Endothelial cell of umbilical vein (primary cell): ENCODE measurements at regions not wholly inside any gene's neighbourhood (a gene's known extent, or its start where the extent isn't known, plus 50 kb on each side); places are given as distances from the start of the nearest gene placed in this dataset.

ENCODE experiments used
- BruUV-seq: library from RNA; stranded (reverse); fragments of 400-500 nt; replicated peaks from 2 replicates; lab custom pipeline; 2021; lab: Mats Ljungman, UMichigan
- CTCF ChIA-PET: fragments of 300-600, 350-600 bp; sonication (Branson Sonifier 250); formaldehyde crosslinking; loops from one replicate; lab custom pipeline; 2021; ENCODE audit warnings: antibody characterized with exemption, inconsistent platforms; lab: Charles Lee
- POLR2A ChIA-PET: fragments of 300-600, 350-600 bp; sonication (Branson Sonifier 250); formaldehyde crosslinking; loops from one replicate; lab custom pipeline; 2021; ENCODE audit warnings: antibody characterized with exemption, inconsistent platforms; lab: Charles Lee
- DNase-seq: peaks from one replicate; pipeline ENCODE4 v3.0.0-alpha.2; 2011; ENCODE audit warnings: low read depth, low spot score
- FAIRE-seq: peaks from 2 replicates; lab custom pipeline; 2011; peaks lifted over from hg19 to GRCh38; lab: Jason Lieb, UNC
- H2AFZ ChIP-seq: 2 replicates; pipeline ENCODE4 v1.6.0; 2012; ENCODE audit warnings: low read depth, low read length, control low read depth, inconsistent platforms
- H3K27ac ChIP-seq: 2 replicates; pipeline ENCODE4 v1.5.1; 2011; ENCODE audit warnings: low read depth, mild to moderate bottlenecking, control low read depth, low read length, moderate library complexity; ENCODE audit not compliant: insufficient read depth
- H3K27me3 ChIP-seq, 2 experiments: 2 replicates each; pipeline versions ENCODE4 v1.6.0 to v1.6.1; 2011; ENCODE audit warnings: low read length in 2 of 2, mixed read lengths in 1 of 2; ENCODE audit not compliant: control insufficient read depth in 2 of 2, insufficient read depth in 2 of 2
- H3K36me3 ChIP-seq, 2 experiments: 2 replicates in 1 of 2; 3 replicates in 1 of 2; pipeline ENCODE4 v1.5.1; 2011; ENCODE audit warnings: low read length in 2 of 2, mild to moderate bottlenecking in 1 of 2, moderate library complexity in 1 of 2; ENCODE audit not compliant: control insufficient read depth in 2 of 2, insufficient read depth in 2 of 2; ENCODE audit errors: extremely low read depth in 1 of 2
- H3K4me1 ChIP-seq: 3 replicates; pipeline ENCODE4 v1.5.1; 2011; ENCODE audit warnings: mild to moderate bottlenecking, low read length; ENCODE audit not compliant: control insufficient read depth, insufficient read depth; ENCODE audit errors: extremely low read depth
- H3K4me2 ChIP-seq: 2 replicates; pipeline ENCODE4 v1.6.1; 2011; ENCODE audit warnings: low read length, control low read depth, mixed read lengths; ENCODE audit not compliant: insufficient read depth
- H3K4me3 ChIP-seq, 3 experiments: fragments of 200-600 bp in 1 of 3; sonication (generic), shearing (Covaris generic) in 1 of 3; replicated peaks in 1 of 3; 2 replicates each; pipeline ENCODE4 v1.5.1; 2011 to 2016; ENCODE audit warnings: control low read depth in 3 of 3, low read length in 3 of 3, mild to moderate bottlenecking in 2 of 3, inconsistent platforms in 1 of 3, low read depth in 1 of 3, moderate library complexity in 1 of 3; ENCODE audit not compliant: insufficient read depth in 1 of 3
- H3K79me2 ChIP-seq: 2 replicates; pipeline ENCODE4 v1.6.0; 2012; ENCODE audit warnings: low read length, inconsistent platforms; ENCODE audit not compliant: control insufficient read depth, insufficient read depth
- H3K9ac ChIP-seq: replicated peaks from 2 replicates; pipeline ENCODE3; 2011; ENCODE audit warnings: low read length, control low read depth; ENCODE audit not compliant: insufficient read depth; ENCODE audit errors: extremely low read depth
- H3K9me1 ChIP-seq: replicated peaks from 3 replicates; pipeline ENCODE4 v1.6.0; 2011; ENCODE audit warnings: mild to moderate bottlenecking, low read length; ENCODE audit not compliant: control insufficient read depth, insufficient read depth; ENCODE audit errors: extremely low read depth
- H3K9me3 ChIP-seq: replicated peaks from 2 replicates; pipeline ENCODE4 v1.5.1; 2012; ENCODE audit warnings: low read length, inconsistent platforms; ENCODE audit not compliant: control insufficient read depth, insufficient read depth
- H4K20me1 ChIP-seq: replicated peaks from 2 replicates; pipeline ENCODE3; 2011; ENCODE audit warnings: mild to moderate bottlenecking, low read length; ENCODE audit not compliant: control insufficient read depth, insufficient read depth; ENCODE audit errors: extremely low read depth
- CTCF ChIP-seq, 2 donors: IDR thresholded peaks; 1 replicate in 1 of 2; 2 replicates in 1 of 2; pipeline ENCODE4 v1.5.1; 2011; ENCODE audit warnings: low read length in 2 of 2, mild to moderate bottlenecking in 2 of 2, moderate library complexity in 2 of 2, control low read depth in 1 of 2, inconsistent platforms in 1 of 2, low read depth in 1 of 2; ENCODE audit not compliant: insufficient read depth in 1 of 2; ENCODE audit errors: extremely low read depth in 1 of 2
- EZH2 ChIP-seq: IDR thresholded peaks from 2 replicates; pipeline ENCODE4 v1.6.1; 2012; ENCODE audit warnings: borderline replicate concordance, low read depth, mild to moderate bottlenecking, moderate library complexity, low read length, inconsistent platforms; ENCODE audit not compliant: severe bottlenecking
- FOS ChIP-seq: IDR thresholded peaks from 2 replicates; pipeline ENCODE4 v1.6.1; 2011; ENCODE audit warnings: mild to moderate bottlenecking, low read length, moderate library complexity, borderline replicate concordance; ENCODE audit not compliant: insufficient read depth
- GATA2 ChIP-seq: IDR thresholded peaks from 2 replicates; pipeline ENCODE4 v1.7.0; 2011; ENCODE audit warnings: low read depth, mild to moderate bottlenecking, moderate library complexity, mixed read lengths, low read length; ENCODE audit not compliant: insufficient read length, insufficient read depth
- JUN ChIP-seq: IDR thresholded peaks from 2 replicates; pipeline ENCODE4 v1.6.1; 2011; ENCODE audit warnings: borderline replicate concordance, low read depth; ENCODE audit not compliant: insufficient read length, insufficient read depth
- MAX ChIP-seq: IDR thresholded peaks from 2 replicates; pipeline ENCODE4 v1.6.1; 2011; ENCODE audit not compliant: insufficient read depth, insufficient read length
- MYC ChIP-seq: IDR thresholded peaks from one replicate; pipeline ENCODE4 v1.6.1; 2011; ENCODE audit warnings: mild to moderate bottlenecking, low read depth, low read length
- POLR2A ChIP-seq: IDR thresholded peaks from 2 replicates; pipeline ENCODE4 v1.6.1; 2012; ENCODE audit warnings: low read depth, mild to moderate bottlenecking, control low read depth, low read length
- POLR2AphosphoS5 ChIP-seq: IDR thresholded peaks from 2 replicates; pipeline ENCODE4 v1.6.1; 2012; ENCODE audit warnings: low read depth, mild to moderate bottlenecking, control low read depth, low read length, moderate library complexity; ENCODE audit not compliant: insufficient read depth
- dilution Hi-C: fragments of 300-500 bp; cut with MboI; formaldehyde crosslinking; loops from one replicate; pipeline ENCODE4 v1.15.0; 2019; ENCODE audit warnings: low sequenced_read_pairs; ENCODE audit not compliant: extremely low pct_ligation_motif_present
- intact Hi-C: fragments of 100-400 bp; cut with micrococcal nuclease; formaldehyde crosslinking; loops from one replicate; pipeline ENCODE4 v1.10.0; 2022

- no peaks in the 10 kb centered on the region for H3K9me3 ChIP-seq
- no peaks in the 10 kb centered on the region for H4K20me1 ChIP-seq
- FAIRE-seq, result no peak
- ChIA-PET POLR2A (no interaction called here), CTCF (interaction anchor here (1.2 kb wide), 1 partner anchor 64 kb away, joined by 3 read pairs; no protein-coding TSS in a partner anchor)
- intact Hi-C loops, result no loop called here
- DNase-seq, result no peak
- dilution Hi-C loops, result no loop called here
- H3K27me3 ChIP-seq, result no peaks in the 10 kb centered on the region
- no peak overlapping the region for H3K4me3 ChIP-seq
- no peak overlapping the region for H3K27ac ChIP-seq
- H3K4me1 ChIP-seq, result peaks cover 6% of the 10 kb centered on the region
- no peaks in the 10 kb centered on the region for H3K36me3 ChIP-seq
- H3K79me2 ChIP-seq, result no peaks in the 10 kb centered on the region
- H3K9ac ChIP-seq, result no peak overlapping the region
- H2AFZ ChIP-seq, result no peak overlapping the region
- no peak for TF ChIP-seq MYC
- TF ChIP-seq MAX, result no peak
- TF ChIP-seq POLR2AphosphoS5, result no peak
- no peak for TF ChIP-seq GATA2
- TF ChIP-seq EZH2, result no peak
- TF ChIP-seq CTCF (IDR thresholded peaks at IDR 0.05; ENCODE audit: extremely low read depth in 1 of 2, insufficient read depth in 1 of 2, low read depth in 1 of 2, low read length in 2 of 2), result no peak
- no peak for TF ChIP-seq FOS
- no peak for TF ChIP-seq JUN
- no peak for TF ChIP-seq POLR2A
- H3K9me1 ChIP-seq, result no peaks in the 10 kb centered on the region
- H3K4me2 ChIP-seq, result no peak overlapping the region
- BruUV-seq, result no TSS peak
Observed at GRCh38 chr3:65026151-65026550, 338.4 kb upstream of the ADAMTS9 start.
